ENCODE measurements at regions not wholly inside any gene's neighbourhood (a gene's known extent, or its start where the extent isn't known, plus 50 kb on each side); places are given as distances from the start of the nearest gene placed in this dataset.

GRCh38 chr5:62707563-62707962 is 128.9 kb downstream of the LRRC70 start:
- no peak overlapping the region for H3K27ac ChIP-seq
- no peak for TF ChIP-seq ZFX (IDR thresholded peaks at IDR 0.05; ENCODE audit: borderline replicate concordance)
- no peak for TF ChIP-seq CTCF (IDR thresholded peaks at IDR 0.05)

GRCh38 chr5:62707131-62707530 is 128.5 kb downstream of the LRRC70 start:
- TF ChIP-seq ZFX (IDR thresholded peaks at IDR 0.05; ENCODE audit: borderline replicate concordance) (no peak), CTCF (IDR thresholded peaks at IDR 0.05) (no peak)

GRCh38 chr5:62705022-62705421 is 126.4 kb downstream of the LRRC70 start:
- H3K27ac ChIP-seq: no peak overlapping the region
- TF ChIP-seq CTCF (IDR thresholded peaks at IDR 0.05): no peak
- no peak for TF ChIP-seq ZFX (IDR thresholded peaks at IDR 0.05; ENCODE audit: borderline replicate concordance)

More at GRCh38 chr5:62707131-62707530, 128.5 kb downstream of the LRRC70 start:
- H3K27ac ChIP-seq: no peak overlapping the region

GRCh38 chr5:62702126-62702525 is 123.5 kb downstream of the LRRC70 start:
- H3K27ac ChIP-seq: no peak overlapping the region
- TF ChIP-seq ZFX (IDR thresholded peaks at IDR 0.05; ENCODE audit: borderline replicate concordance) (no peak), CTCF (IDR thresholded peaks at IDR 0.05) (no peak)

- no peak overlapping the region for H3K27ac ChIP-seq
- TF ChIP-seq CTCF (IDR thresholded peaks at IDR 0.05) (no peak), ZFX (IDR thresholded peaks at IDR 0.05; ENCODE audit: borderline replicate concordance) (no peak)
These were observed 122.4 kb downstream of the LRRC70 start for GRCh38 chr5:62701036-62701435.

- no peak overlapping the region for H3K27ac ChIP-seq
- TF ChIP-seq CTCF (IDR thresholded peaks at IDR 0.05): no peak
- no peak for TF ChIP-seq ZFX (IDR thresholded peaks at IDR 0.05; ENCODE audit: borderline replicate concordance)
These were observed 120.1 kb downstream of the LRRC70 start for GRCh38 chr5:62698756-62699155.

GRCh38 chr5:62695274-62695673 is 116.7 kb downstream of the LRRC70 start:
- TF ChIP-seq CTCF (IDR thresholded peaks at IDR 0.05): no peak
- TF ChIP-seq ZFX (IDR thresholded peaks at IDR 0.05; ENCODE audit: borderline replicate concordance): no peak
- no peak overlapping the region for H3K27ac ChIP-seq

Measured in 22Rv1 (cell line).